ENCODE measurements at regions not wholly inside any gene's neighbourhood (a gene's known extent, or its start where the extent isn't known, plus 50 kb on each side); places are given as distances from the start of the nearest gene placed in this dataset.

- DNase-seq, result no peak
Measured at GRCh38 chr2:203789618-203790017, 78.0 kb upstream of the CTLA4 start.

DNA sequence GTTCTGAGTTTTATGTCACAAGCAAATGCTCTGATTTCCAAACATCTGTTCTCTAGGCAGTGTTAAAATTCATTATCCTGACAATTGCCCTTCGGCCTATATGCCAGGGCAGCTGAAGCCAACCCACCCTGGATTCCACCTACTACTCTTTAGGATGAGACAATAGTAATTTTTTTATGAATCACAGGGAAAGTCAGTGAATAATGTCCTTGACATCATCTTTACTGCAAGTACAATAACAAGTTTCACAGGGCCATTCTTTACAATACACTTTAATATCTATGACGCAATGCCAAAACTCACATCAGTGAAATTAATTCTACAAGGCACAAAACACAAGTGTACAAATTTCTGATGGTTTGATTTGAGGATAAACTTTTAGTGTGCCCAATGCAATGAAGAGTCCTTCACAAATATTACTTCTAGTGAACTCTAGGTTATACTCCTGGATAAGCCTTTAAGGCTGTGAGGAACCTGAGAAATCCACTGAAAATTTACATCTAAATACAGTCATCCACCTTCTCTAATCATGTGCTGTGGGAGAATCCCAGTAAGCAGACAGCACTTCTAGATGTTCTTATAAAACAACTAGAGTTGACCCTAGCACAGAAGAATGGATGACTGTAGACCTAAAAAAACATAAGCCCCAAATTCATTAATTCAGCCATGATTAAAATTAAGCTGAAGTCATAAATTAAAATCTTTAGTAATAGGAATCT, 77.3 kb upstream of the CTLA4 start:
- DNase-seq, result no peak

- DNase-seq, result no peak
Measured at GRCh38 chr2:203796248-203797010, 71.1 kb upstream of the CTLA4 start.

DNA sequence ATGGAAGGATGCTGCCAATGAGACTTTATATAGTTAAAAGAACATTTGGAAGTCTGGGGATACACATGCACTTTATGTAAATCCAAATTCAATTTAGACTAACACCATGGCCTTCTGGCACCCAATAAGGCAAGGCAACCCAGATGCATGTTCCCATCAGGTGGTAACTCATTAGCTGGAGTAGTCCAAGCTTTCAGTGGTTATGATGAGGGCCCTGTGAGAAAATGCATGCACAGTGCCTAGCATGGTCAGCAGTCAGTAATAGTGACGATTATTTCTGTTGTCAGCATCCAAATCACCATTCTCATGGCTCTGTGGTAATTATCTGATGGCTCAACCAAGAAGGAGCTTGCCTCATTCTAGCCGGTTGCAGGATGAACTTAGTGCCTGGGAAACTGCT, 70.3 kb upstream of the CTLA4 start:
- no peak for DNase-seq

DNA sequence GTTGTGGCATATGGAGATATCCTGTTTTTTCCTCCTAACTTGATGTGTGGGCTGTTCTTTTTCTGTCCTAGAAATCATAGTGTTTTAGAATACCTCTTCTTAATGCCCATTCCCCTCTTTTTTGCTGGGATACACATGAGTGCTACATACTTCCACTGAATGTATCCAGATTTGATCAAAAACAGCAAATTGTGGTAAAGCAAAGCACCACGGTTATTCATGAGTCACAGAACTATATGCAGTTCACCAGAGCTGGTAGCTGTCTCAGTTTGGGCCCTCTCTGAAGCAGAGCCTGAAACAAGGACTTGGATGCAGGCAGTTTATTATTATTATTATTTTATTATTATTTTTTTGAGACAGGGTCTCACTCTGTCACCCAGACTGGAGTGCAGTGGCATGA, 69.9 kb upstream of the CTLA4 start:
- no peak for DNase-seq

- no peak for DNase-seq
Measured at GRCh38 chr2:203798296-203799087, 69.1 kb upstream of the CTLA4 start.

DNA sequence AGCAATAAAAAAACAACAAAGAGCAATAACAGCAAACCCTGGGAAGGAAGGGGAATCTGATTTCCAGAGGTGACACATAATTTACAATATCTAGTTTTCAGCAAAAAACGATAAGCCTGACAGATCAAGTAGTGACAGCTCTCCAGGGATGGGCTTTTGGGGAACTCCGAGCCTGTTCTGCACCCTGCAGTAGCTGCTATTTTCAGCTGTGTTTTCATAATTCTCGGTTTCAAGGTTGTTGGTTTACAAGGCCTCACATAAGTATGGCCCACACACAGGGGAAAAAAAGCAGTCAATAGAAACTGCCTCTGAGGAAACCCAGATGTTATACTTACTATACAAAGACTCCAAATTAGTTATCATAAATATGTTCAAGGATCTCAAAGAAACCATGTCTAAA, 67.7 kb upstream of the CTLA4 start:
- DNase-seq, result no peak

DNA sequence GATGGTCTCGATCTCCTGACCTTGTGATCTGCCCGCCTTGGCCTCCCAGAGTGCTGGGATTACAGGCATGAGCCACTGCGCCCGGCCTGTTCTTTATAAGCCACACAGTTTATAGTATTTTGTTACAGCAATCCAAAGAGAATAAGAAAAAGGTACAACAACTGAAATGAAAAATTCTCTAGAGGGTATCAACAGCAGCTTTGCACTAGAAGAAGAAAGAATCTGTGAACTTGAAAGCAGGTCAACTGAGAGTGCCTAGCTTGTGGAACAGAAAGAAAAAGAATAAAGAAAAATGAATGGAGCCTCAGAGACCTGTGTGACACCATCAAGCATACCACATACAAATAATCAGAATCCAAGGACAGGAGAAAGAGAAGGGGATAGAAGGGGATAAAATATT, 66.8 kb upstream of the CTLA4 start:
- no peak for DNase-seq

DNA sequence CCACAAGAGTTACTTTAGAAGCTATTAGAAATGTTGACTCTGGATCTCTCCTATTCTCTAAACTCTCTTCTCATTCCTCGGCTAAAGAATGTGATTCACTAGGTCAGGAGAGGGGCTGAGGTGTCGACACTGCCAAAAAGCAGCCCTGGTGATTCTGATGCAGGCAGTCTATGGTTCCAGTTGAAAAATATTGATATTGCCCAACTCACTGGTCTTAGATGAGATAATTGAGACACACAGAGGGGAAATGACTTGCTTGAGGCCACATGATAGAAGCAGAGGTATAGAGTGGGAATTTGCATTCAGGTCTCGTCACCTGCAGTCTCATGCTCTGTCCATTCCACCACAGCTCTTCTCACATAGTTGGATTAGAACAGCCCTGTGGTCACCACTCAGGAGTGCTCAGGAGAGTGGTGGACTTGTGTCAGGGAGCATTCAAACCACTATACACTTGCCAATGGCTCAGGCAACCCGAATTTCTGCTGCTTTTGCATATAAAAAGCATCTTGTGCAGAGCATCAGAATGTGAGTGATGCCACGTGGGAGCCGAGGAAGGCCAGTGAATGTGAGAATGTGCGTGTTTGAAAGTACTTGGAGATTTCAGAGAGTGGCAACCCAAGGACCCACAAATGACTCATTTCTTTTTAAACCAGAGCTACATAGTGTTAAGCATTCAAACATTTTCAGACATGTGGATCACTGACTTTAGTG, 65.1 kb upstream of the CTLA4 start:
- peak in 1 of 2 donors; percentile 4 for DNase-seq

DNA sequence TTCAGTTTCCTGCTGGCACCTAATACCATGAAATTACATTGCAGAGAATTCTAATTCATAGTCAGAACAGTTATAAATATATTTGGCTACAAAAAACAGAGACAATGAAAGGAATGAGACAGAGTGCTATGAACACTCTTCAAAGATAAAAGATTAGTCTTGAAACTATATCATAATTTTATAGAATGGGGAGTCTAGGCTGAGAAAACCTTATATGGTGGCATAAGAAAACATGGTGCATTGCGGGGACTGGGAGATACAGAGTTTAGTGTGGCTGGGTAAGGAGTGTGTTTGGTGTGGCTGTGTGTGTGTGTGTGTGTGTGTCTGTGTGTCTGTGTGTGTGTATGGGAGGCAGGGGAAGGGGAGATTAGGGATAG, 64.5 kb upstream of the CTLA4 start:
- DNase-seq, result no peak

DNA sequence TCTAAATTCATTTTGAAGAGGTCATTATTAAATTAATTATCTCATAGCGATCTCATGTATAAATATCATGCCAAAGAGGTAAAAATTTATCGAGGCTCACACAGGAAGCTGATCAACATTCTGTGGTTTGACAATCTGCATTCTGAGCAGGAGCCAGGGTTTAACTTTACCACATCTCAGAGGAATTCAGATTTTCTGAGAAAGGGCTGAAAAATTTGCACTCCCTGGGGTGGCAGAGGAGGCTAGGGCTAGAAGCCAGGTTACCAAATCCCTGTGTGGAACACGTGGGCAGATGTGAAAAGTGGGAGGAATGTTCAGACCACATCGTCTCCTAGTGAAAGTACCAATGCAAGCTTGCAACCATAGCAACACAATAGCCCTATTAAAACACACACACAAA, 63.5 kb upstream of the CTLA4 start:
- peak; percentile 18 to 66 for DNase-seq

GRCh38 chr2:203804764-203805485, 62.6 kb upstream of the CTLA4 start:
- DNase-seq, result no peak

DNA sequence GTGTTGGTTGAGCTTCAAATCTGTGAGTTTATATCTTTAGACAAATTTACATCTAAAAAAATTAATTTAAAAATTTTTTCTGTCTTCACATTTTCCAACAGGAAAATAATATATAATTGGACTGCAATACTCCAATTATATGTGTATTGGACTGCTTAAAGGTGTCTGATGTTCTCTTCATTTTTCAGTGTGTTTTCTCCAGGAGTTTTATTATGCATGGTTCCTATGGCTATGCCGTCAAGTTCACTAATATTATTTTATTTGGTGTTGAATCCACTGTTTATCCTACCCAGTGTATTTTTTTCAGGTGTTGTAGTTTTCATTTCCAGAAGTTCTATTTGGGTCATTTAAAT, 62.1 kb upstream of the CTLA4 start:
- no peak for DNase-seq

GRCh38 chr2:203806761-203807160, 60.8 kb upstream of the CTLA4 start:
- no peak for DNase-seq

DNA sequence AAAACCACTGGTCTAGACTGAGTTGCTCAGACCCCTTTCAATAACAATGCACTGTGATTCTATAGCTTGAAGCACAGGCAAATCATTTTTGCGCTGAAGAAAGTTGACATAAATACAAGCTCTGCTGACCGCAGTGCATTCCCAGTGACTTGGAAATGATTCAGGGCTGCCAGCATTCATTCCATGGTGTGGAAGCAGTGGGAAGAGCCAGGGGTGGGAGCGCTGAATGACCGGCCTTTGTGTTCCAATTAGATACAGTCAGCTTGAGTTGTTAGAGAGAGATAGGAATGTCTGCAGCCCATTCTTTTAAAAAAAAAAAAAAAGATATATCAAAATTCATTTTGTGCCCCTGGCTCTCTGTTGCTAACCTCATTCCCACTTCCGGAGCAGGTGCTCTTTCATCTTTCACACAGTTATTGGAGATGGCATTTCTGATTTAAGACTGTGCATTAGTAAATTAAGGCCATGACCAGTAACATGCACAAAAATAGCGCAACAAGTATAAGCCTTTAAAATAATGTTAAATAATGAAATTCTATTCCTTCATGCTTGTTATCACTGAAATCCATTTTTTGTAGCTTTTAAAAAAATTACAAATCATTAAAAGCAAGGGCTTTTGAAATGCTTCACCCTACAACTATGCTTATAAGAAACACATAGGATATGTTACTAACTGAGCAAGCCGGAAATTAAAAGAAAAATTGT, 59.4 kb upstream of the CTLA4 start:
- no peak for DNase-seq

GRCh38 chr2:203809084-203809521, 58.5 kb upstream of the CTLA4 start:
- DNase-seq, result no peak

GRCh38 chr2:203809991-203810510, 57.5 kb upstream of the CTLA4 start:
- DNase-seq, result no peak

DNA sequence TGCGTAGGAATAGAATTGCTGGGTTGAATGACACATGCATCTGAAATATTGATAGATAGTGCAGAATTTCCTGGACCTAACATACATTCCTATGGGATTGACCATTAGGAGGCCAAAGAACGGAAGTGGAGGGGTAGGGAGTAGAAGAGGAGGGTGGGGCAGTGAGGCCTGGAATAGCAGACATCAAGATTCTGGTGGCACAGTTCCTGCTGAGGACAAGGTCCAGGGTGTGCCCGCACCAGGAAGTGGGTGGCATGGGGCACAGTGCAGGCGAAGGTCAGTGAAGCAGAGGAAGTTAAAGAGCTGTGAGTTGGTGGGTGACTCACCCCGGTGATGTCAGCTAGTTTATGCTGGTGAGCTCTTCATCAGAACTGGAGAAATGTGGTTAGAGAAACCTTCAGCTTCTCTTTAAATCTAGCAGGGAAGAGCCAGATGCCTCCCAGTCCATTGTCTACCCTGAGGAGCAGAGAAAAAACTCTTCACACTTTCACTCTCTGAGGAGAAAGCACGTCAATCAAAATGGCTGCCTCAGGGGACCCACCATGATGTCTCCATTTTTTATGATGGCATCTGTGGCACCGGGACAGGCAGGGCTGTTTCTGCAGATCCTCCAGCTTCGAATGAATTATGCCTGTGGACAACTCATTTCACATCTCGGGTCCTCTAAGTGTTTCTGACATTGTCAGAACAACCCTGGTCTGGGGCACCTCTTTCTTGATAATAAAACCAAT, 55.9 kb upstream of the CTLA4 start:
- DNase-seq, result peak; percentile 61 to 78

- DNase-seq, result no peak
Measured at GRCh38 chr2:203812294-203813221, 55.0 kb upstream of the CTLA4 start.

DNA sequence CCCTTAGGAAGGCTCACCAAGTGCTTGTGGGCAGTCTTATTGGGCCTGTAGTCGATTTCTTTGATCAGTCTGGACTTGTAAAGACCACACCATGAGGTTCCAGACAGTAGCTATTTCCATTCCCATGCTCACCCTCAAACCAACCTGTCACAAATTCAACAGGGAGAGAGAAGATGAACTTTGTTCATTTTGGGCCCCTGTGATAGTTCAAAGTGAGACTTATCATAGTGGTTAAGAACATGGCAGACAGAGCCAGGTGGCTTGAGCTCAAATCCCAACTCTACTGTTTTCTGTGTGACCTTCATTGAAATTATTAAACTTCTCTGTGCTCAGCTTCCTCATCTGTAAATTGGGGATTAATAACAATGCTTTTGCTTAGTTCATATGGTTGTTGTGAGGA, 53.9 kb upstream of the CTLA4 start:
- DNase-seq, result no peak

Data from CD4-positive, alpha-beta T cell treated with Interferon alpha-2 for 1 hour (primary cell).